ENCODE measurements at regions not wholly inside any gene's neighbourhood (a gene's known extent, or its start where the extent isn't known, plus 50 kb on each side); places are given as distances from the start of the nearest gene placed in this dataset.
"Not testable (repeated sequence)": the region's sequence is repeated elsewhere in the genome, so short reads cannot be mapped to it uniquely, and the experiment has no call there.

- no peak for TF ChIP-seq CTCF (IDR thresholded peaks at IDR 0.05; ENCODE audit: low read depth, low read length)
- DNase-seq (ENCODE audit: extremely low read depth, low read depth): no peak
These were observed 442.7 kb downstream of the EPHA5 start for GRCh38 chr4:65227628-65228027.

GRCh38 chr4:65223601-65224000 is 446.7 kb downstream of the EPHA5 start:
- no peak for DNase-seq (ENCODE audit: extremely low read depth, low read depth)
- TF ChIP-seq CTCF (IDR thresholded peaks at IDR 0.05; ENCODE audit: low read depth, low read length): no peak

- DNase-seq (ENCODE audit: extremely low read depth, low read depth): not testable (repeated sequence)
These were observed 447.2 kb downstream of the EPHA5 start for GRCh38 chr4:65223074-65223473.

- no peak for TF ChIP-seq CTCF (IDR thresholded peaks at IDR 0.05; ENCODE audit: low read depth, low read length)
- DNase-seq (ENCODE audit: extremely low read depth, low read depth): no peak
These were observed 453.1 kb downstream of the EPHA5 start for GRCh38 chr4:65217179-65217578.

- no peak for TF ChIP-seq CTCF (IDR thresholded peaks at IDR 0.05; ENCODE audit: low read depth, low read length)
- no peak for DNase-seq (ENCODE audit: extremely low read depth, low read depth)
These were observed 467.4 kb downstream of the EPHA5 start for GRCh38 chr4:65202853-65203236.

GRCh38 chr4:65202165-65202852 is 468.0 kb downstream of the EPHA5 start:
- no peak for TF ChIP-seq CTCF (IDR thresholded peaks at IDR 0.05; ENCODE audit: low read depth, low read length)
- no peak for DNase-seq (ENCODE audit: extremely low read depth, low read depth)

GRCh38 chr4:65195666-65196065 is 474.6 kb downstream of the EPHA5 start:
- TF ChIP-seq CTCF (IDR thresholded peaks at IDR 0.05; ENCODE audit: low read depth, low read length): no peak
- no peak for DNase-seq (ENCODE audit: extremely low read depth, low read depth)

GRCh38 chr4:65195002-65195401 is 475.3 kb downstream of the EPHA5 start:
- no peak for TF ChIP-seq CTCF (IDR thresholded peaks at IDR 0.05; ENCODE audit: low read depth, low read length)
- DNase-seq (ENCODE audit: extremely low read depth, low read depth): no peak
